ENCODE measurements at regions not wholly inside any gene's neighbourhood (a gene's known extent, or its start where the extent isn't known, plus 50 kb on each side); places are given as distances from the start of the nearest gene placed in this dataset.

DNA sequence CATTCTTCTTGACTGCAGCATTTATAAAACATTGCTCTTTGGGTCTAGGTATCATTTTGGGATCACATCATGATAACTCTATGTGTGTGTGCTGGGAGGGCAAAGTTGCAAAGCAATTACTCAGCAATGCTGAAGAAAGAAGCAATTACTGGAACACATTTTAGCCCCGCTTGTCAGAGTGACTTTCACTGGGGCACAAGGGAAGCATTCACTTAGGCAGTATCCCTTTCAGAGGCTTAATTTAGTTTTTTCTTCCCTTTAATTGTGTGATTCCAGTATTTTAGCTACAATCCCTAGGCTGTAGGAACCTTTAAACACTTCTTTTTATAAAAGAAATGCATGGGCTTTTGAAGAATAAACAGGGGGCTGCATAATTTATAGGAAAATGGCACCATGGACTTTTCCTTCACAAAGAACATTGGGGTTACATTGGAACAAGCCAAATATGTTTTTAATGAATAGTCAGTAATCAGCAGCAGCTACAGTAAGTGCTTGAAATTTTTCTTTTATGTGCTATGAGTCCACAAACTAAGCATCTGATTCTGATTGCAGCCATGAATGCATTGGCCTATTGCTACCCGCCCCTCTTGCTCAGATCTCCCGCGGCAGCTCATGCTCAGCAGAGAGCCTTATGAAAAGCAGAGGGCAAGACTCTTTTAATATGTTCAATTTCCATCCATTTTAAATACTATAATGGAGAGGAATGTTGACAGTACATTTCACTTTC lies 51.2 kb upstream of the NXPH1 start:
- Histone ChIP-seq H3K36me3 (no peaks in the 10 kb centered on the region), H3K4me1 (no peaks in the 10 kb centered on the region), H3K9me3 (no peaks in the 10 kb centered on the region), H3K27me3 (no peaks in the 10 kb centered on the region), H3K27ac (no peak overlapping the region), H3K4me3 (no peak overlapping the region)
- 47% methylated on average over 4 of the region's 4 CpGs for WGBS (ENCODE audit: insufficient coverage, low coverage, low lambda C conversion rate, missing lambda C conversion rate)
- no peak for TF ChIP-seq POLR2A (IDR thresholded peaks at IDR 0.05)
- TF ChIP-seq, protein P1, sequence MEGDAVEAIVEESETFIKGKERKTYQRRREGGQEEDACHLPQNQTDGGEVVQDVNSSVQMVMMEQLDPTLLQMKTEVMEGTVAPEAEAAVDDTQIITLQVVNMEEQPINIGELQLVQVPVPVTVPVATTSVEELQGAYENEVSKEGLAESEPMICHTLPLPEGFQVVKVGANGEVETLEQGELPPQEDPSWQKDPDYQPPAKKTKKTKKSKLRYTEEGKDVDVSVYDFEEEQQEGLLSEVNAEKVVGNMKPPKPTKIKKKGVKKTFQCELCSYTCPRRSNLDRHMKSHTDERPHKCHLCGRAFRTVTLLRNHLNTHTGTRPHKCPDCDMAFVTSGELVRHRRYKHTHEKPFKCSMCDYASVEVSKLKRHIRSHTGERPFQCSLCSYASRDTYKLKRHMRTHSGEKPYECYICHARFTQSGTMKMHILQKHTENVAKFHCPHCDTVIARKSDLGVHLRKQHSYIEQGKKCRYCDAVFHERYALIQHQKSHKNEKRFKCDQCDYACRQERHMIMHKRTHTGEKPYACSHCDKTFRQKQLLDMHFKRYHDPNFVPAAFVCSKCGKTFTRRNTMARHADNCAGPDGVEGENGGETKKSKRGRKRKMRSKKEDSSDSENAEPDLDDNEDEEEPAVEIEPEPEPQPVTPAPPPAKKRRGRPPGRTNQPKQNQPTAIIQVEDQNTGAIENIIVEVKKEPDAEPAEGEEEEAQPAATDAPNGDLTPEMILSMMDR (IDR thresholded peaks at IDR 0.05) = no peak
- no peak for ATAC-seq
- no peak for DNase-seq
- intact Hi-C loops (cut with DNase I) = no loop called here

Measured in right lobe of liver (tissue), 6 donors.